ENCODE measurements at regions not wholly inside any gene's neighbourhood (a gene's known extent, or its start where the extent isn't known, plus 50 kb on each side); places are given as distances from the start of the nearest gene placed in this dataset.

GRCh38 chr5:85896514-85896913 is 721.2 kb upstream of the COX7C start:
- H3K9me3 ChIP-seq (ENCODE audit: control insufficient read depth in 4 of 4, low read length in 3 of 4) = no peaks in the 10 kb centered on the region
- no peak overlapping the region for H3K27ac ChIP-seq (ENCODE audit: low read depth in 1 of 2, low read length in 2 of 2)
- DNase-seq (ENCODE audit: low spot score) = no peak
- no peaks in the 10 kb centered on the region for H3K4me1 ChIP-seq (ENCODE audit: control insufficient read depth in 4 of 4, insufficient read depth in 4 of 4, low read length in 3 of 4)
- TF ChIP-seq EGR1 (IDR thresholded peaks at IDR 0.05; ENCODE audit: low read depth in 2 of 2) (no peak), ATF3 (IDR thresholded peaks at IDR 0.05) (no peak), HNF4A (conservative IDR thresholded peaks at IDR 0.05) (no peak), RAD21 (IDR thresholded peaks at IDR 0.05) (no peak), FOXA1 (IDR thresholded peaks at IDR 0.05) (no peak), JUND (IDR thresholded peaks at IDR 0.05) (no peak), GABPA (IDR thresholded peaks at IDR 0.05 in 1 of 2, conservative IDR thresholded peaks at IDR 0.05 in 1 of 2) (no peak), NR2F2 (IDR thresholded peaks at IDR 0.05) (no peak), SP1 (IDR thresholded peaks at IDR 0.05) (no peak), RXRA (IDR thresholded peaks at IDR 0.05) (no peak), FOXA2 (IDR thresholded peaks at IDR 0.05) (no peak), HNF4G (IDR thresholded peaks at IDR 0.05) (no peak), TAF1 (conservative IDR thresholded peaks at IDR 0.05) (no peak)
- TF ChIP-seq, protein P1, sequence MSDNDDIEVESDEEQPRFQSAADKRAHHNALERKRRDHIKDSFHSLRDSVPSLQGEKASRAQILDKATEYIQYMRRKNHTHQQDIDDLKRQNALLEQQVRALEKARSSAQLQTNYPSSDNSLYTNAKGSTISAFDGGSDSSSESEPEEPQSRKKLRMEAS (IDR thresholded peaks at IDR 0.05) = no peak
- TF ChIP-seq, protein P2, sequence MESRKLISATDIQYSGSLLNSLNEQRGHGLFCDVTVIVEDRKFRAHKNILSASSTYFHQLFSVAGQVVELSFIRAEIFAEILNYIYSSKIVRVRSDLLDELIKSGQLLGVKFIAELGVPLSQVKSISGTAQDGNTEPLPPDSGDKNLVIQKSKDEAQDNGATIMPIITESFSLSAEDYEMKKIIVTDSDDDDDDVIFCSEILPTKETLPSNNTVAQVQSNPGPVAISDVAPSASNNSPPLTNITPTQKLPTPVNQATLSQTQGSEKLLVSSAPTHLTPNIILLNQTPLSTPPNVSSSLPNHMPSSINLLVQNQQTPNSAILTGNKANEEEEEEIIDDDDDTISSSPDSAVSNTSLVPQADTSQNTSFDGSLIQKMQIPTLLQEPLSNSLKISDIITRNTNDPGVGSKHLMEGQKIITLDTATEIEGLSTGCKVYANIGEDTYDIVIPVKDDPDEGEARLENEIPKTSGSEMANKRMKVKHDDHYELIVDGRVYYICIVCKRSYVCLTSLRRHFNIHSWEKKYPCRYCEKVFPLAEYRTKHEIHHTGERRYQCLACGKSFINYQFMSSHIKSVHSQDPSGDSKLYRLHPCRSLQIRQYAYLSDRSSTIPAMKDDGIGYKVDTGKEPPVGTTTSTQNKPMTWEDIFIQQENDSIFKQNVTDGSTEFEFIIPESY (IDR thresholded peaks at IDR 0.05) = no peak
- TF ChIP-seq, protein P3, sequence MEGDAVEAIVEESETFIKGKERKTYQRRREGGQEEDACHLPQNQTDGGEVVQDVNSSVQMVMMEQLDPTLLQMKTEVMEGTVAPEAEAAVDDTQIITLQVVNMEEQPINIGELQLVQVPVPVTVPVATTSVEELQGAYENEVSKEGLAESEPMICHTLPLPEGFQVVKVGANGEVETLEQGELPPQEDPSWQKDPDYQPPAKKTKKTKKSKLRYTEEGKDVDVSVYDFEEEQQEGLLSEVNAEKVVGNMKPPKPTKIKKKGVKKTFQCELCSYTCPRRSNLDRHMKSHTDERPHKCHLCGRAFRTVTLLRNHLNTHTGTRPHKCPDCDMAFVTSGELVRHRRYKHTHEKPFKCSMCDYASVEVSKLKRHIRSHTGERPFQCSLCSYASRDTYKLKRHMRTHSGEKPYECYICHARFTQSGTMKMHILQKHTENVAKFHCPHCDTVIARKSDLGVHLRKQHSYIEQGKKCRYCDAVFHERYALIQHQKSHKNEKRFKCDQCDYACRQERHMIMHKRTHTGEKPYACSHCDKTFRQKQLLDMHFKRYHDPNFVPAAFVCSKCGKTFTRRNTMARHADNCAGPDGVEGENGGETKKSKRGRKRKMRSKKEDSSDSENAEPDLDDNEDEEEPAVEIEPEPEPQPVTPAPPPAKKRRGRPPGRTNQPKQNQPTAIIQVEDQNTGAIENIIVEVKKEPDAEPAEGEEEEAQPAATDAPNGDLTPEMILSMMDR (IDR thresholded peaks at IDR 0.05; ENCODE audit: low read depth, low read length, missing input control) = no peak
- TF ChIP-seq, protein P4, sequence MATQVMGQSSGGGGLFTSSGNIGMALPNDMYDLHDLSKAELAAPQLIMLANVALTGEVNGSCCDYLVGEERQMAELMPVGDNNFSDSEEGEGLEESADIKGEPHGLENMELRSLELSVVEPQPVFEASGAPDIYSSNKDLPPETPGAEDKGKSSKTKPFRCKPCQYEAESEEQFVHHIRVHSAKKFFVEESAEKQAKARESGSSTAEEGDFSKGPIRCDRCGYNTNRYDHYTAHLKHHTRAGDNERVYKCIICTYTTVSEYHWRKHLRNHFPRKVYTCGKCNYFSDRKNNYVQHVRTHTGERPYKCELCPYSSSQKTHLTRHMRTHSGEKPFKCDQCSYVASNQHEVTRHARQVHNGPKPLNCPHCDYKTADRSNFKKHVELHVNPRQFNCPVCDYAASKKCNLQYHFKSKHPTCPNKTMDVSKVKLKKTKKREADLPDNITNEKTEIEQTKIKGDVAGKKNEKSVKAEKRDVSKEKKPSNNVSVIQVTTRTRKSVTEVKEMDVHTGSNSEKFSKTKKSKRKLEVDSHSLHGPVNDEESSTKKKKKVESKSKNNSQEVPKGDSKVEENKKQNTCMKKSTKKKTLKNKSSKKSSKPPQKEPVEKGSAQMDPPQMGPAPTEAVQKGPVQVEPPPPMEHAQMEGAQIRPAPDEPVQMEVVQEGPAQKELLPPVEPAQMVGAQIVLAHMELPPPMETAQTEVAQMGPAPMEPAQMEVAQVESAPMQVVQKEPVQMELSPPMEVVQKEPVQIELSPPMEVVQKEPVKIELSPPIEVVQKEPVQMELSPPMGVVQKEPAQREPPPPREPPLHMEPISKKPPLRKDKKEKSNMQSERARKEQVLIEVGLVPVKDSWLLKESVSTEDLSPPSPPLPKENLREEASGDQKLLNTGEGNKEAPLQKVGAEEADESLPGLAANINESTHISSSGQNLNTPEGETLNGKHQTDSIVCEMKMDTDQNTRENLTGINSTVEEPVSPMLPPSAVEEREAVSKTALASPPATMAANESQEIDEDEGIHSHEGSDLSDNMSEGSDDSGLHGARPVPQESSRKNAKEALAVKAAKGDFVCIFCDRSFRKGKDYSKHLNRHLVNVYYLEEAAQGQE (IDR thresholded peaks at IDR 0.05) = no peak
- H3K27me3 ChIP-seq (ENCODE audit: control insufficient read depth in 4 of 4, insufficient read depth in 4 of 4, low read length in 3 of 4) = peaks cover 0 to 4% (median 0%) of the 10 kb centered on the region in 4 donors
- no peaks in the 10 kb centered on the region for H3K36me3 ChIP-seq (ENCODE audit: control insufficient read depth in 4 of 4, insufficient read depth in 3 of 4, low read depth in 1 of 4, low read length in 3 of 4)
- 55% methylated on average over 4 of the region's 4 CpGs for WGBS
- no peak overlapping the region for H3K4me3 ChIP-seq (ENCODE audit: low read depth in 1 of 3, low read length in 3 of 3)
- no peak overlapping the region for H3K9ac ChIP-seq (ENCODE audit: low read depth in 1 of 2, low read length in 2 of 2)

GRCh38 chr5:85906460-85906859 is 711.3 kb upstream of the COX7C start:
- Histone ChIP-seq H3K36me3 (ENCODE audit: control insufficient read depth in 4 of 4, insufficient read depth in 3 of 4, low read depth in 1 of 4, low read length in 3 of 4) (no peaks in the 10 kb centered on the region), H3K27ac (ENCODE audit: low read depth in 1 of 2, low read length in 2 of 2) (no peak overlapping the region), H3K9ac (ENCODE audit: low read depth in 1 of 2, low read length in 2 of 2) (no peak overlapping the region), H3K9me3 (ENCODE audit: control insufficient read depth in 4 of 4, low read length in 3 of 4) (no peaks in the 10 kb centered on the region), H3K27me3 (ENCODE audit: control insufficient read depth in 4 of 4, insufficient read depth in 4 of 4, low read length in 3 of 4) (no peaks in the 10 kb centered on the region), H3K4me3 (ENCODE audit: low read depth in 1 of 3, low read length in 3 of 3) (no peak overlapping the region), H3K4me1 (ENCODE audit: control insufficient read depth in 4 of 4, insufficient read depth in 4 of 4, low read length in 3 of 4) (no peaks in the 10 kb centered on the region)
- WGBS = 42% methylated on average over 2 of the region's 2 CpGs
- no peak for DNase-seq (ENCODE audit: low spot score)
- TF ChIP-seq, protein P1 (IDR thresholded peaks at IDR 0.05) = no peak
- no peak for TF ChIP-seq JUND (IDR thresholded peaks at IDR 0.05)
- TF ChIP-seq, protein P4 (IDR thresholded peaks at IDR 0.05) = no peak
- no peak for TF ChIP-seq ATF3 (IDR thresholded peaks at IDR 0.05)
- TF ChIP-seq HNF4G (IDR thresholded peaks at IDR 0.05) = no peak
- TF ChIP-seq, protein P2 (IDR thresholded peaks at IDR 0.05) = no peak
- TF ChIP-seq TAF1 (conservative IDR thresholded peaks at IDR 0.05) = no peak
- TF ChIP-seq RAD21 (IDR thresholded peaks at IDR 0.05) = no peak
- no peak for TF ChIP-seq YY1 (IDR thresholded peaks at IDR 0.05)
- TF ChIP-seq EGR1 (IDR thresholded peaks at IDR 0.05; ENCODE audit: low read depth in 2 of 2) = no peak

All from liver (tissue), 8 donors.